Liver (tissue), 7 donors: ENCODE measurements at regions not wholly inside any gene's neighbourhood (a gene's known extent, or its start where the extent isn't known, plus 50 kb on each side); places are given as distances from the start of the nearest gene placed in this dataset.

ENCODE experiments used
- DNase-seq: peaks from one replicate; pipeline ENCODE4 v3.0.0-alpha.2; 2017; ENCODE audit warnings: low spot score
- H3K27ac ChIP-seq, 2 donors: one replicate each; pipeline ENCODE4 v1.7.0; 2013; ENCODE audit warnings: inconsistent platforms in 2 of 2, low read length in 2 of 2, control low read depth in 1 of 2, low read depth in 1 of 2, mild to moderate bottlenecking in 1 of 2
- H3K27me3 ChIP-seq, 4 donors: one replicate each; pipeline versions ENCODE4 v1.6.1 to v1.7.0; 2013; ENCODE audit warnings: low read length in 3 of 4, inconsistent platforms in 1 of 4, mild to moderate bottlenecking in 1 of 4, moderate library complexity in 1 of 4; ENCODE audit not compliant: control insufficient read depth in 4 of 4, insufficient read depth in 4 of 4
- H3K36me3 ChIP-seq, 4 donors: one replicate each; pipeline versions ENCODE4 v1.6.1 to v1.7.0; 2013; ENCODE audit warnings: low read length in 3 of 4, mild to moderate bottlenecking in 3 of 4, low read depth in 1 of 4, moderate library complexity in 1 of 4; ENCODE audit not compliant: control insufficient read depth in 4 of 4, insufficient read depth in 3 of 4
- H3K4me1 ChIP-seq, 4 donors: one replicate each; pipeline versions ENCODE4 v1.6.1 to v1.7.0; 2013; ENCODE audit warnings: low read length in 3 of 4, mild to moderate bottlenecking in 3 of 4, moderate library complexity in 1 of 4; ENCODE audit not compliant: control insufficient read depth in 4 of 4, insufficient read depth in 4 of 4
- H3K4me3 ChIP-seq, 3 donors: one replicate each; pipeline versions ENCODE4 v1.6.1 to v1.7.0; 2013; ENCODE audit warnings: low read length in 3 of 3, control low read depth in 1 of 3, low read depth in 1 of 3, mild to moderate bottlenecking in 1 of 3
- H3K9ac ChIP-seq, 2 donors: one replicate each; pipeline ENCODE4 v1.7.0; 2013; ENCODE audit warnings: low read length in 2 of 2, mild to moderate bottlenecking in 2 of 2, moderate library complexity in 2 of 2, control low read depth in 1 of 2, low read depth in 1 of 2
- H3K9me3 ChIP-seq, 4 donors: one replicate each; pipeline versions ENCODE4 v1.6.1 to v1.7.0; 2013; ENCODE audit warnings: low read length in 3 of 4; ENCODE audit not compliant: control insufficient read depth in 4 of 4
- EGR1 ChIP-seq, 2 donors: IDR thresholded peaks; 2 replicates each; pipeline ENCODE4 v1.6.1; 2016 to 2018; ENCODE audit warnings: antibody characterized with exemption in 2 of 2, low read depth in 2 of 2
- FOXA1 ChIP-seq: IDR thresholded peaks from 2 replicates; pipeline ENCODE4 v1.6.1; 2016; ENCODE audit warnings: antibody characterized with exemption
- HNF4A ChIP-seq, 2 donors: conservative IDR thresholded peaks; 2 replicates each; pipeline ENCODE4 v1.6.1; 2016; ENCODE audit warnings: antibody characterized with exemption in 2 of 2, mild to moderate bottlenecking in 2 of 2
- HNF4G ChIP-seq: IDR thresholded peaks from 2 replicates; pipeline ENCODE4 v1.6.1; 2016; ENCODE audit warnings: antibody characterized with exemption
- JUND ChIP-seq, 2 donors: IDR thresholded peaks; 2 replicates each; pipeline ENCODE4 v1.6.1; 2016; ENCODE audit warnings: antibody characterized with exemption in 2 of 2
- RAD21 ChIP-seq, 2 donors: IDR thresholded peaks; 2 replicates each; pipeline ENCODE4 v1.6.1; 2016; ENCODE audit warnings: antibody characterized with exemption in 2 of 2, mild to moderate bottlenecking in 2 of 2
- YY1 ChIP-seq: IDR thresholded peaks from 2 replicates; pipeline ENCODE4 v1.6.1; 2016; ENCODE audit warnings: antibody characterized with exemption, mild to moderate bottlenecking
- WGBS: extraction: QIAGEN DNeasy Blood & Tissue Kit; methylation state at CpG from one replicate; pipeline ENCODE4 v1.1.7; 2013; 5-methylcytosine and 5-hydroxymethylcytosine counted together
- TF ChIP-seq, protein P1 (sequence below): IDR thresholded peaks from 2 replicates; pipeline ENCODE4 v1.6.1; 2016; ENCODE audit warnings: antibody characterized with exemption
- TF ChIP-seq, protein P2 (sequence below): IDR thresholded peaks from 2 replicates; pipeline ENCODE4 v1.6.1; 2016; ENCODE audit warnings: antibody characterized with exemption, mild to moderate bottlenecking
- TF ChIP-seq, protein P3 (sequence below): IDR thresholded peaks from 2 replicates; pipeline ENCODE4 v1.6.1; 2016; ENCODE audit warnings: antibody characterized with exemption
- TF ChIP-seq, protein P4 (sequence below): IDR thresholded peaks from 2 replicates; pipeline ENCODE4 v1.6.1; 2016; ENCODE audit warnings: antibody characterized with exemption
- donor health status: healthy.
- donor health status: healthy.
- donor health status: healthy.
- donor health status: healthy.

DNA sequence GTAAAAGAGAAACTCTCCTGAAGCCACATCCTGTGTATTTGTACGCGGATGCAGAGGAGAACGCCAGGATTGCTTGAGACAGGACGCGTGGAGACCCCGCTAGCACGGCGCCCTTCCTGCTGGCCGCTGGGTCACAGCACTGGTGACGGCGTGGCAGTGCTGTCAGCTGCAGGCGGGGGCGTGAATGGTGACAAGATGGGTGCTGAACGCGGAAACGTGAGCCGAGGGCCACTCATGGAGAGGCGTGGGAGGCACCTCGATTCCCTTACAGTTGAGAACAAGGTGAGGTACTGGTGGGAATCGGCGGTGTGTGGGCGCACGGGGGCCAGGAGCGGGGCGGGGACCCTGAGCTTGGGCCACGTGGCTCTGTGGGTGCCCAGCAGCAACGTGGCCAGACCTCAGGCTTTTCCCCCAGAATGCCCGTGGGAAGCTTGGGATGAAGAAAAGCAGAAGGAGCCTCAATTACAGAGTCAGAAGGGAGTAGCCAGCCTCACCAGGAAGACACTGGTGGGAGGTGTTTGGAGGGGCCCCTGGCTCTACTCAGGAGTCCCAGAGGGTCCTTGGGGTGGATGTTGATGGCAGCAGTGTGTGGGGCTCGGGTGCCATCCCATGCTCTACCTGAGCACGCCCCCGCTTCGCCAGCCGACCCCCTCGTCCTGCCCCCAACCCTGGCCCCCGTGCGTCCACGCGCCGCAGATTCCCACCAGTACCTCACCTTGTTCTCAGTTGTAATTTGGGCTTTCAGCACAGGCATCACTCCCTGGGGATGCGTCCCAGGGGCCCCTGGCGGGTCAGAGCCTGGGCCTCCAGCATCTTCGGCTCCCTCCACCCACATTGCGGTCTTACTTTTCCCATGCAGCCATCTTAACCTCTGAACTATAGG, 208.4 kb upstream of the TCERG1L start:
- WGBS: 83% methylated on average over 43 of the region's 43 CpGs
- Histone ChIP-seq H3K9ac (no peak overlapping the region), H3K4me1 (no peaks in the 10 kb centered on the region), H3K4me3 (no peak overlapping the region), H3K27me3 (peaks cover 0 to 3% (median 0%) of the 10 kb centered on the region in 4 donors), H3K36me3 (no peaks in the 10 kb centered on the region), H3K27ac (no peak overlapping the region), H3K9me3 (peaks cover 0 to 8% (median 0%) of the 10 kb centered on the region in 4 donors)
- no peak for DNase-seq
- TF ChIP-seq HNF4A (conservative IDR thresholded peaks at IDR 0.05) (no peak), JUND (IDR thresholded peaks at IDR 0.05) (no peak)

DNA sequence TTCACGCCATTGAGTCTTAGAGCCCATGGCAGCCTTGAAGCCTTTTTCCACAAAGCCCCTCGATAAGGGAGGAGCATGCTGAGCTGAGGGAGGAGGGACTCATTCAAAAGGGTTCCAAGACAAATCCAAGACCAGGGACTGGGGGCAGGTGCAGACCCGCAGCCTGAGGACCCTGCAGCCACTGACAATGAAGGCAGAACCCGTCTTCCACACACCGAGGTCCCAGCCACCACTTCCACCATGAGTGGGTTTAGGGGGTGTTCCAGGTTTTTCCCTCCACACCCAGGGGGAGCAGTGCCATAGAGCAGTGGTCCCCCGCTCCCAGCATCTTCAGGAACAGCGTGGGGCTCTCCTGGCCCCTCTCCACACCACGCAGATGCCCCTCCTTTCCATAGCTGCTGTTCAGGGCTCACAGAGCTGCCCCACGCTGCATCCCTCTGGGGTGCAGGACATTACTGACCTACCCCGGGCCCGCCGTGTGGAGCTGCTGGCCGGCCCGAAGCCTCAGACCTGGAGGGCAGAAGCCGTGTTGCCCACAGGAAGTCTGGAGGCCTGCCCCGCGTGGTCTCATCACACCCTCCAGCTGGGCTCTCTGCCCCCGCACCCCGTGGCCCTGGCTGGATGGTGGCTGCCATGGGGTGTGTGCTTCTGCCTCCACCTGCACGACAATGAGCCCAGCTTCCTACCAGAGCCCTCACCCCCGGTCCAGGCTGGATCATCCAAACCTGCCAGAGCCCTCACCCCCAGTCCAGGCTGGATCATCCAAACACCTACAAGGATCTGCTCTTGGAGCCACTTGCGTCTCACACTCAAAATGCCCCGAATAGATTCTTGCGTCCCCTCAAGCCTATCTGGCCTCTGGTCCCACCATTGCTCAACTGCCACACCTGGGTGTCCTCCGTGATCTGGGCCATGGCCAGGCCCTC, 220.0 kb upstream of the TCERG1L start:
- Histone ChIP-seq H3K9ac (no peak overlapping the region), H3K27ac (no peak overlapping the region)
- DNase-seq: no peak

More for the DNA sequence above, 220.0 kb upstream of the TCERG1L start:
- WGBS: 86% methylated on average over 25 of the region's 25 CpGs
- no peaks in the 10 kb centered on the region for H3K36me3 ChIP-seq
- H3K27me3 ChIP-seq: no peaks in the 10 kb centered on the region
- no peak for TF ChIP-seq HNF4G
- no peak for TF ChIP-seq FOXA1
- no peak for TF ChIP-seq EGR1 (IDR thresholded peaks at IDR 0.05; ENCODE audit: low read depth in 2 of 2)
- TF ChIP-seq, protein P1, sequence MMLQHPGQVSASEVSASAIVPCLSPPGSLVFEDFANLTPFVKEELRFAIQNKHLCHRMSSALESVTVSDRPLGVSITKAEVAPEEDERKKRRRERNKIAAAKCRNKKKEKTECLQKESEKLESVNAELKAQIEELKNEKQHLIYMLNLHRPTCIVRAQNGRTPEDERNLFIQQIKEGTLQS: no peak
- TF ChIP-seq, protein P2, sequence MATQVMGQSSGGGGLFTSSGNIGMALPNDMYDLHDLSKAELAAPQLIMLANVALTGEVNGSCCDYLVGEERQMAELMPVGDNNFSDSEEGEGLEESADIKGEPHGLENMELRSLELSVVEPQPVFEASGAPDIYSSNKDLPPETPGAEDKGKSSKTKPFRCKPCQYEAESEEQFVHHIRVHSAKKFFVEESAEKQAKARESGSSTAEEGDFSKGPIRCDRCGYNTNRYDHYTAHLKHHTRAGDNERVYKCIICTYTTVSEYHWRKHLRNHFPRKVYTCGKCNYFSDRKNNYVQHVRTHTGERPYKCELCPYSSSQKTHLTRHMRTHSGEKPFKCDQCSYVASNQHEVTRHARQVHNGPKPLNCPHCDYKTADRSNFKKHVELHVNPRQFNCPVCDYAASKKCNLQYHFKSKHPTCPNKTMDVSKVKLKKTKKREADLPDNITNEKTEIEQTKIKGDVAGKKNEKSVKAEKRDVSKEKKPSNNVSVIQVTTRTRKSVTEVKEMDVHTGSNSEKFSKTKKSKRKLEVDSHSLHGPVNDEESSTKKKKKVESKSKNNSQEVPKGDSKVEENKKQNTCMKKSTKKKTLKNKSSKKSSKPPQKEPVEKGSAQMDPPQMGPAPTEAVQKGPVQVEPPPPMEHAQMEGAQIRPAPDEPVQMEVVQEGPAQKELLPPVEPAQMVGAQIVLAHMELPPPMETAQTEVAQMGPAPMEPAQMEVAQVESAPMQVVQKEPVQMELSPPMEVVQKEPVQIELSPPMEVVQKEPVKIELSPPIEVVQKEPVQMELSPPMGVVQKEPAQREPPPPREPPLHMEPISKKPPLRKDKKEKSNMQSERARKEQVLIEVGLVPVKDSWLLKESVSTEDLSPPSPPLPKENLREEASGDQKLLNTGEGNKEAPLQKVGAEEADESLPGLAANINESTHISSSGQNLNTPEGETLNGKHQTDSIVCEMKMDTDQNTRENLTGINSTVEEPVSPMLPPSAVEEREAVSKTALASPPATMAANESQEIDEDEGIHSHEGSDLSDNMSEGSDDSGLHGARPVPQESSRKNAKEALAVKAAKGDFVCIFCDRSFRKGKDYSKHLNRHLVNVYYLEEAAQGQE: no peak
- no peak for TF ChIP-seq RAD21 (IDR thresholded peaks at IDR 0.05)
- TF ChIP-seq YY1: no peak
- TF ChIP-seq, protein P3, sequence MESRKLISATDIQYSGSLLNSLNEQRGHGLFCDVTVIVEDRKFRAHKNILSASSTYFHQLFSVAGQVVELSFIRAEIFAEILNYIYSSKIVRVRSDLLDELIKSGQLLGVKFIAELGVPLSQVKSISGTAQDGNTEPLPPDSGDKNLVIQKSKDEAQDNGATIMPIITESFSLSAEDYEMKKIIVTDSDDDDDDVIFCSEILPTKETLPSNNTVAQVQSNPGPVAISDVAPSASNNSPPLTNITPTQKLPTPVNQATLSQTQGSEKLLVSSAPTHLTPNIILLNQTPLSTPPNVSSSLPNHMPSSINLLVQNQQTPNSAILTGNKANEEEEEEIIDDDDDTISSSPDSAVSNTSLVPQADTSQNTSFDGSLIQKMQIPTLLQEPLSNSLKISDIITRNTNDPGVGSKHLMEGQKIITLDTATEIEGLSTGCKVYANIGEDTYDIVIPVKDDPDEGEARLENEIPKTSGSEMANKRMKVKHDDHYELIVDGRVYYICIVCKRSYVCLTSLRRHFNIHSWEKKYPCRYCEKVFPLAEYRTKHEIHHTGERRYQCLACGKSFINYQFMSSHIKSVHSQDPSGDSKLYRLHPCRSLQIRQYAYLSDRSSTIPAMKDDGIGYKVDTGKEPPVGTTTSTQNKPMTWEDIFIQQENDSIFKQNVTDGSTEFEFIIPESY: no peak
- no peak for TF ChIP-seq HNF4A (conservative IDR thresholded peaks at IDR 0.05)
- TF ChIP-seq, protein P4, sequence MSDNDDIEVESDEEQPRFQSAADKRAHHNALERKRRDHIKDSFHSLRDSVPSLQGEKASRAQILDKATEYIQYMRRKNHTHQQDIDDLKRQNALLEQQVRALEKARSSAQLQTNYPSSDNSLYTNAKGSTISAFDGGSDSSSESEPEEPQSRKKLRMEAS: no peak
- no peaks in the 10 kb centered on the region for H3K4me1 ChIP-seq
- no peaks in the 10 kb centered on the region for H3K9me3 ChIP-seq
- no peak overlapping the region for H3K4me3 ChIP-seq
